ENCODE measurements at regions not wholly inside any gene's neighbourhood (a gene's known extent, or its start where the extent isn't known, plus 50 kb on each side); places are given as distances from the start of the nearest gene placed in this dataset.

DNA sequence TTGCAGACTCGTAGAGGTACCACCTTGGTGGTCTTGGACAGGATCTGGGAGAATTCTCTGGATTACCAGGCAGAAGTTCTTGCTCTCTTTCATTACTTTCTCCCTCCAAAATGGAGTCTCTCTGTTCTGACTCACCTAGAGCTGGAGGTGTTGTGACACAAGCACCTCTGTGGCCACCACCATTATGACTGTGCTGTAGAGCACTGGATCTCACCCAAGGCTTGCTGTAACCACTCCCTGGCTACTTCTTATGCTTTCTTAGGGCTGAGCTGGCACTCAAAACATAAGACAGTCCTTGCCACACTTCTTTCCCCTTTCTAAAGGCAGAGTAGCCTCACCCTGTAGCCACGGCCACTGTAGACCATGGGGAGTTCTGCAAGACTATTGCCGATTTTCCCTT lies 296.6 kb upstream of the DIPK2B start:
- TF ChIP-seq, protein P1, sequence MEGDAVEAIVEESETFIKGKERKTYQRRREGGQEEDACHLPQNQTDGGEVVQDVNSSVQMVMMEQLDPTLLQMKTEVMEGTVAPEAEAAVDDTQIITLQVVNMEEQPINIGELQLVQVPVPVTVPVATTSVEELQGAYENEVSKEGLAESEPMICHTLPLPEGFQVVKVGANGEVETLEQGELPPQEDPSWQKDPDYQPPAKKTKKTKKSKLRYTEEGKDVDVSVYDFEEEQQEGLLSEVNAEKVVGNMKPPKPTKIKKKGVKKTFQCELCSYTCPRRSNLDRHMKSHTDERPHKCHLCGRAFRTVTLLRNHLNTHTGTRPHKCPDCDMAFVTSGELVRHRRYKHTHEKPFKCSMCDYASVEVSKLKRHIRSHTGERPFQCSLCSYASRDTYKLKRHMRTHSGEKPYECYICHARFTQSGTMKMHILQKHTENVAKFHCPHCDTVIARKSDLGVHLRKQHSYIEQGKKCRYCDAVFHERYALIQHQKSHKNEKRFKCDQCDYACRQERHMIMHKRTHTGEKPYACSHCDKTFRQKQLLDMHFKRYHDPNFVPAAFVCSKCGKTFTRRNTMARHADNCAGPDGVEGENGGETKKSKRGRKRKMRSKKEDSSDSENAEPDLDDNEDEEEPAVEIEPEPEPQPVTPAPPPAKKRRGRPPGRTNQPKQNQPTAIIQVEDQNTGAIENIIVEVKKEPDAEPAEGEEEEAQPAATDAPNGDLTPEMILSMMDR (IDR thresholded peaks at IDR 0.05; ENCODE audit: insufficient read depth, low read length), result no peak
- TF ChIP-seq, protein P2, sequence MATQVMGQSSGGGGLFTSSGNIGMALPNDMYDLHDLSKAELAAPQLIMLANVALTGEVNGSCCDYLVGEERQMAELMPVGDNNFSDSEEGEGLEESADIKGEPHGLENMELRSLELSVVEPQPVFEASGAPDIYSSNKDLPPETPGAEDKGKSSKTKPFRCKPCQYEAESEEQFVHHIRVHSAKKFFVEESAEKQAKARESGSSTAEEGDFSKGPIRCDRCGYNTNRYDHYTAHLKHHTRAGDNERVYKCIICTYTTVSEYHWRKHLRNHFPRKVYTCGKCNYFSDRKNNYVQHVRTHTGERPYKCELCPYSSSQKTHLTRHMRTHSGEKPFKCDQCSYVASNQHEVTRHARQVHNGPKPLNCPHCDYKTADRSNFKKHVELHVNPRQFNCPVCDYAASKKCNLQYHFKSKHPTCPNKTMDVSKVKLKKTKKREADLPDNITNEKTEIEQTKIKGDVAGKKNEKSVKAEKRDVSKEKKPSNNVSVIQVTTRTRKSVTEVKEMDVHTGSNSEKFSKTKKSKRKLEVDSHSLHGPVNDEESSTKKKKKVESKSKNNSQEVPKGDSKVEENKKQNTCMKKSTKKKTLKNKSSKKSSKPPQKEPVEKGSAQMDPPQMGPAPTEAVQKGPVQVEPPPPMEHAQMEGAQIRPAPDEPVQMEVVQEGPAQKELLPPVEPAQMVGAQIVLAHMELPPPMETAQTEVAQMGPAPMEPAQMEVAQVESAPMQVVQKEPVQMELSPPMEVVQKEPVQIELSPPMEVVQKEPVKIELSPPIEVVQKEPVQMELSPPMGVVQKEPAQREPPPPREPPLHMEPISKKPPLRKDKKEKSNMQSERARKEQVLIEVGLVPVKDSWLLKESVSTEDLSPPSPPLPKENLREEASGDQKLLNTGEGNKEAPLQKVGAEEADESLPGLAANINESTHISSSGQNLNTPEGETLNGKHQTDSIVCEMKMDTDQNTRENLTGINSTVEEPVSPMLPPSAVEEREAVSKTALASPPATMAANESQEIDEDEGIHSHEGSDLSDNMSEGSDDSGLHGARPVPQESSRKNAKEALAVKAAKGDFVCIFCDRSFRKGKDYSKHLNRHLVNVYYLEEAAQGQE (IDR thresholded peaks at IDR 0.05; ENCODE audit: insufficient replicate concordance, low read depth), result no peak
